IMR-90 (cell line): ENCODE measurements at regions not wholly inside any gene's neighbourhood (a gene's known extent, or its start where the extent isn't known, plus 50 kb on each side); places are given as distances from the start of the nearest gene placed in this dataset.

ENCODE experiments used
- ATAC-seq: fragments of 200-7000 bp; cut with Tn5 transposase; 2 replicates; pipeline ENCODE4 v1.9.1; 2020; ENCODE audit warnings: low read depth, mild to moderate bottlenecking, moderate library complexity
- BruUV-seq: library from RNA; stranded (reverse); fragments of 400-500 nt; replicated peaks from 2 replicates; lab custom pipeline; 2021; lab: Mats Ljungman, UMichigan
- CTCF ChIA-PET: fragments of 300-600 bp; formaldehyde crosslinking; extraction: SDS; loops from one replicate; lab custom pipeline; 2021; ENCODE audit warnings: antibody characterized with exemption; lab: Yijun Ruan, JAX
- POLR2A ChIA-PET: fragments of 300-600 bp; sonication (Branson Sonifier 250); formaldehyde crosslinking; loops from one replicate; lab custom pipeline; 2022; ENCODE audit warnings: antibody characterized with exemption; ENCODE audit not compliant: unreplicated experiment; lab: Charles Lee
- DNase-seq: peaks from one replicate; pipeline ENCODE4 v3.0.0; 2013
- H2AFZ ChIP-seq: replicated peaks from 2 replicates; pipeline ENCODE3; 2013; ENCODE audit warnings: low read length, mild to moderate bottlenecking; ENCODE audit not compliant: poor library complexity
- H2AK5ac ChIP-seq: 2 replicates; pipeline ENCODE4 v1.6.1; 2013; ENCODE audit warnings: low read depth, low read length, inconsistent platforms
- H2AK9ac ChIP-seq: replicated peaks from 2 replicates; pipeline ENCODE3; 2013; ENCODE audit warnings: mild to moderate bottlenecking, low read depth, low read length, moderate library complexity; ENCODE audit not compliant: poor library complexity
- H2BK120ac ChIP-seq: 2 replicates; pipeline ENCODE4 v1.6.1; 2013; ENCODE audit warnings: low read depth, low read length, inconsistent platforms
- H2BK15ac ChIP-seq: 3 replicates; pipeline ENCODE4 v1.6.1; 2013; ENCODE audit warnings: low read depth, low read length, inconsistent platforms
- H2BK20ac ChIP-seq: 2 replicates; pipeline ENCODE4 v1.6.1; 2013; ENCODE audit warnings: low read depth, mild to moderate bottlenecking, inconsistent platforms, low read length, moderate library complexity
- H2BK5ac ChIP-seq: 2 replicates; pipeline ENCODE4 v1.6.1; 2013; ENCODE audit warnings: mild to moderate bottlenecking, low read depth, low read length, inconsistent platforms; ENCODE audit not compliant: poor library complexity, severe bottlenecking
- H3K14ac ChIP-seq: replicated peaks from 2 replicates; pipeline ENCODE4 v1.6.1; 2013; ENCODE audit warnings: low read depth, low read length, inconsistent platforms
- H3K18ac ChIP-seq: 2 replicates; pipeline ENCODE4 v1.6.1; 2013; ENCODE audit warnings: low read depth, low read length, control low read depth
- H3K23ac ChIP-seq: 2 replicates; pipeline ENCODE4 v1.6.1; 2013; ENCODE audit warnings: low read depth, low read length, inconsistent platforms
- H3K27ac ChIP-seq: 2 replicates; pipeline ENCODE4 v1.5.1; 2013; ENCODE audit warnings: mild to moderate bottlenecking, control low read depth, low read length; ENCODE audit not compliant: insufficient read depth
- H3K27me3 ChIP-seq: 2 replicates; pipeline ENCODE4 v1.6.1; 2013; ENCODE audit warnings: low read length; ENCODE audit not compliant: control insufficient read depth, insufficient read depth
- H3K36me3 ChIP-seq: 2 replicates; pipeline ENCODE4 v1.6.1; 2013; ENCODE audit warnings: low read length, mixed read lengths; ENCODE audit not compliant: control insufficient read depth, insufficient read depth
- H3K4ac ChIP-seq: 2 replicates; pipeline ENCODE4 v1.6.1; 2013; ENCODE audit warnings: low read depth, low read length, inconsistent platforms
- H3K4me1 ChIP-seq: 2 replicates; pipeline ENCODE4 v1.6.1; 2013; ENCODE audit warnings: low read length, mixed read lengths; ENCODE audit not compliant: control insufficient read depth, insufficient read depth
- H3K4me2 ChIP-seq: 2 replicates; pipeline ENCODE4 v1.6.1; 2013; ENCODE audit warnings: low read depth, mild to moderate bottlenecking, control low read depth, low read length, moderate library complexity
- H3K4me3 ChIP-seq: 2 replicates; pipeline ENCODE4 v1.5.1; 2013; ENCODE audit warnings: low read depth, mild to moderate bottlenecking, control low read depth, low read length, moderate library complexity; ENCODE audit not compliant: insufficient read depth
- H3K56ac ChIP-seq: 2 replicates; pipeline ENCODE4 v1.6.1; 2013; ENCODE audit warnings: low read length, inconsistent platforms; ENCODE audit not compliant: insufficient read depth; ENCODE audit errors: extremely low read depth
- H3K79me1 ChIP-seq, 2 experiments: 2 replicates each; pipeline ENCODE4 v1.6.1; 2013; ENCODE audit warnings: low read length in 2 of 2, inconsistent platforms in 1 of 2, low read depth in 1 of 2
- H3K9ac ChIP-seq: 2 replicates; pipeline ENCODE4 v1.6.1; 2013; ENCODE audit warnings: low read depth, low read length, control low read depth
- H3K9me1 ChIP-seq: 2 replicates; pipeline ENCODE4 v1.6.1; 2013; ENCODE audit warnings: low read length, inconsistent platforms; ENCODE audit not compliant: insufficient read depth
- H3K9me3 ChIP-seq: 2 replicates; pipeline ENCODE4 v1.6.1; 2013; ENCODE audit warnings: low read length; ENCODE audit not compliant: control insufficient read depth, insufficient read depth
- H4K20me1 ChIP-seq: 2 replicates; pipeline ENCODE4 v1.6.1; 2013; ENCODE audit warnings: low read length, inconsistent platforms; ENCODE audit not compliant: insufficient read depth
- H4K5ac ChIP-seq: 2 replicates; pipeline ENCODE4 v1.6.1; 2013; ENCODE audit warnings: mild to moderate bottlenecking, low read depth, low read length, control low read depth
- H4K8ac ChIP-seq, 2 experiments: 2 replicates each; pipeline ENCODE4 v1.6.1; 2013; ENCODE audit warnings: low read depth in 2 of 2, low read length in 2 of 2, control low read depth in 1 of 2, inconsistent platforms in 1 of 2
- H4K91ac ChIP-seq: 2 replicates; pipeline ENCODE4 v1.6.1; 2013; ENCODE audit warnings: low read depth, low read length, inconsistent platforms; ENCODE audit not compliant: insufficient read depth
- BHLHE40 ChIP-seq: fragments of 150-350 bp; IDR thresholded peaks from 2 replicates; pipeline ENCODE4 v1.6.1; 2016; ENCODE audit warnings: mild to moderate bottlenecking, low read depth, low read length
- CEBPB ChIP-seq: IDR thresholded peaks from 2 replicates; pipeline ENCODE4 v1.6.1; 2012; ENCODE audit warnings: low read depth, low read length, improper control_type of control experiment
- CHD1 ChIP-seq: IDR thresholded peaks from 2 replicates; pipeline ENCODE4 v1.6.1; 2012; ENCODE audit warnings: low read depth, low read length, improper control_type of control experiment
- CTCF ChIP-seq: conservative IDR thresholded peaks from 2 replicates; pipeline ENCODE4 v1.5.1; 2012; ENCODE audit warnings: mild to moderate bottlenecking, low read depth, low read length, improper control_type of control experiment
- FOS ChIP-seq: fragments of 150-350 bp; IDR thresholded peaks from 2 replicates; pipeline ENCODE4 v1.6.1; 2016; ENCODE audit warnings: low read depth, low read length
- MAFK ChIP-seq: IDR thresholded peaks from 2 replicates; pipeline ENCODE4 v1.6.1; 2012; ENCODE audit warnings: low read depth, low read length, improper control_type of control experiment
- MAZ ChIP-seq: IDR thresholded peaks from 2 replicates; pipeline ENCODE4 v1.6.1; 2012; ENCODE audit warnings: low read depth, mild to moderate bottlenecking, low read length, improper control_type of control experiment, moderate library complexity, borderline replicate concordance
- MXI1 ChIP-seq: IDR thresholded peaks from 2 replicates; pipeline ENCODE4 v1.6.1; 2012; ENCODE audit warnings: low read depth, mild to moderate bottlenecking, low read length, moderate library complexity, borderline replicate concordance
- NFE2L2 ChIP-seq: fragments of 150-350 bp; IDR thresholded peaks from 2 replicates; pipeline ENCODE4 v1.6.1; 2016; ENCODE audit warnings: low read depth, mild to moderate bottlenecking, low read length
- POLR2A ChIP-seq: IDR thresholded peaks from 2 replicates; pipeline ENCODE4 v1.6.1; 2012; ENCODE audit warnings: mild to moderate bottlenecking, low read depth, low read length
- RAD21 ChIP-seq: IDR thresholded peaks from 2 replicates; pipeline ENCODE4 v1.6.1; 2012; ENCODE audit warnings: low read length, improper control_type of control experiment
- RCOR1 ChIP-seq: IDR thresholded peaks from 2 replicates; pipeline ENCODE4 v1.6.1; 2012; ENCODE audit warnings: mild to moderate bottlenecking, low read length, improper control_type of control experiment; ENCODE audit not compliant: insufficient replicate concordance
- RFX5 ChIP-seq: IDR thresholded peaks from 2 replicates; pipeline ENCODE4 v1.8.0; 2012; ENCODE audit warnings: low read depth, mild to moderate bottlenecking, low read length, moderate library complexity
- SMC3 ChIP-seq: fragments of 150-350 bp; IDR thresholded peaks from 2 replicates; pipeline ENCODE4 v1.6.1; 2016; ENCODE audit warnings: low read depth, mild to moderate bottlenecking, antibody characterized with exemption, low read length, moderate library complexity
- USF2 ChIP-seq: fragments of 150-350 bp; IDR thresholded peaks from 2 replicates; pipeline ENCODE4 v1.6.1; 2017; ENCODE audit warnings: mild to moderate bottlenecking, antibody characterized with exemption, low read length, low read depth
- WGBS, 2 experiments: methylation state at CpG; one replicate each; pipeline versions ENCODE4 v1.1.5 to v1.1.7; 2013; ENCODE audit warnings: missing lambda C conversion rate in 2 of 2; ENCODE audit not compliant: insufficient read length in 1 of 2; ENCODE audit errors: extremely low coverage in 2 of 2; 5-methylcytosine and 5-hydroxymethylcytosine counted together
- dilution Hi-C: fragments of 300-500 bp; cut with HindIII; formaldehyde crosslinking; loops from one replicate; pipeline ENCODE4 v1.14.3; 2018; ENCODE audit warnings: low sequenced_read_pairs; ENCODE audit not compliant: unreplicated experiment
- in situ Hi-C: fragments of 300-500 bp; cut with MboI; formaldehyde crosslinking; loops from 3 replicates; pipeline ENCODE4 v1.14.3; 2019; ENCODE audit warnings: low sequenced_read_pairs, inconsistent platforms, mixed read lengths
- intact Hi-C: fragments of 100-400 bp; cut with micrococcal nuclease; formaldehyde crosslinking; loops from 2 replicates; pipeline ENCODE4 v1.10.0; 2022
- TF ChIP-seq, protein P1 (sequence below): fragments of 150-350 bp; IDR thresholded peaks from 2 replicates; pipeline ENCODE4 v1.6.1; 2016; ENCODE audit warnings: low read depth, mild to moderate bottlenecking, low read length, moderate library complexity, borderline replicate concordance

DNA sequence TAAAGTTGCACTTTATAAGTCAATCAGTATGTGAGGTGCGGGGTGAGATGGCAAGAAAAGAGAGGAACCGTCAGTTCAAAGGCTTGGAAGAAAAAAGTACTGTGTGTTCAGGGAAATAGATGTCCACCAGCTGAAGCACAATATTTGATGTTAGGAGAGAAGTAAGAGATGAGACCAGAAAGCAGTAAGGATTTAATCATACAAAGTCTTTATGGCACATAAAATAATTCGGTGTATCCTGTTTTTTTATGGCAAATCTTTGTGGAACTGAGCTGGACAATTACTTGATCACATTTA, 197.2 kb downstream of the FAXC start:
- Histone ChIP-seq H3K9me1 (no peaks in the 10 kb centered on the region), H2AK5ac (no peak overlapping the region), H3K79me1 (no peaks in the 10 kb centered on the region), H3K9me3 (no peaks in the 10 kb centered on the region), H4K8ac (no peak overlapping the region), H2AK9ac (no peak overlapping the region), H3K23ac (no peak overlapping the region), H3K27ac (no peak overlapping the region), H3K14ac (no peak overlapping the region), H4K5ac (no peak overlapping the region), H3K4ac (no peak overlapping the region), H3K18ac (no peak overlapping the region), H2BK20ac (no peak overlapping the region), H2BK15ac (no peak overlapping the region), H4K91ac (no peak overlapping the region), H2AFZ (no peak overlapping the region), H2BK120ac (no peak overlapping the region), H3K36me3 (no peaks in the 10 kb centered on the region), H3K4me3 (no peak overlapping the region), H3K56ac (no peak overlapping the region), H3K27me3 (0 out of 2 replicates have a peak, but pooled peaks cover under 1% of the 10 kb centered on the region), H4K20me1 (no peaks in the 10 kb centered on the region), H2BK5ac (no peak overlapping the region), H3K4me2 (no peak overlapping the region), H3K9ac (no peak overlapping the region), H3K4me1 (no peaks in the 10 kb centered on the region)
- DNase-seq (no peak), ATAC-seq (no peak)
- BruUV-seq = no TSS peak
- ChIA-PET CTCF (interaction anchor here (0.8 kb wide), 1 partner anchor 90 kb away, joined by 3 read pairs; no protein-coding TSS in a partner anchor), POLR2A (no interaction called here)
- in situ Hi-C loops = no loop called here
- WGBS, 2 experiments = 10% methylated on average over 2 of the region's 3 CpGs; no CpG with 5 or more reads in 1 of the 2 experiments
- intact Hi-C loops = loop anchor here (2.0 to 5.0 kb wide), 2 partner anchors 91 to 670 kb away; no protein-coding TSS in a partner anchor
- TF ChIP-seq POLR2A (no peak), RFX5 (no peak), RCOR1 (no peak), NFE2L2 (no peak), MAZ (no peak), SMC3 (no peak), MXI1 (no peak), CEBPB (no peak), RAD21 (no peak), BHLHE40 (no peak), CHD1 (no peak), FOS (no peak), CTCF (no peak), MAFK (no peak), USF2 (no peak)
- TF ChIP-seq, protein P1, sequence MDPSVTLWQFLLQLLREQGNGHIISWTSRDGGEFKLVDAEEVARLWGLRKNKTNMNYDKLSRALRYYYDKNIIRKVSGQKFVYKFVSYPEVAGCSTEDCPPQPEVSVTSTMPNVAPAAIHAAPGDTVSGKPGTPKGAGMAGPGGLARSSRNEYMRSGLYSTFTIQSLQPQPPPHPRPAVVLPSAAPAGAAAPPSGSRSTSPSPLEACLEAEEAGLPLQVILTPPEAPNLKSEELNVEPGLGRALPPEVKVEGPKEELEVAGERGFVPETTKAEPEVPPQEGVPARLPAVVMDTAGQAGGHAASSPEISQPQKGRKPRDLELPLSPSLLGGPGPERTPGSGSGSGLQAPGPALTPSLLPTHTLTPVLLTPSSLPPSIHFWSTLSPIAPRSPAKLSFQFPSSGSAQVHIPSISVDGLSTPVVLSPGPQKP = no peak
- dilution Hi-C loops = no loop called here
